Hematopoietic multipotent progenitor cell treated with erythropoietin and hydrocortisone succinate and interleukin-3 and kit ligand, for 4 days (in vitro differentiated cells): ENCODE measurements at regions not wholly inside any gene's neighbourhood (a gene's known extent, or its start where the extent isn't known, plus 50 kb on each side); places are given as distances from the start of the nearest gene placed in this dataset.
A peak's percentile ranks its signal among the peaks of the same experiment; 100 is the strongest.
"Not testable (repeated sequence)": the region's sequence is repeated elsewhere in the genome, so short reads cannot be mapped to it uniquely, and the experiment has no call there.

Experiments
- DNase-seq: peaks from one replicate; pipeline ENCODE4 v3.0.0-alpha.2; 2015

GRCh38 chr15:38992506-38992905 is 427.9 kb upstream of the RASGRP1 start:
- DNase-seq = no peak

- no peak for DNase-seq
Observed at GRCh38 chr15:38992930-38993329, 428.3 kb upstream of the RASGRP1 start.

- DNase-seq = no peak
Observed at GRCh38 chr15:38994310-38994709, 429.7 kb upstream of the RASGRP1 start.

- DNase-seq = no peak
Observed at GRCh38 chr15:38996111-38996631, 431.6 kb upstream of the RASGRP1 start.

- DNase-seq = no peak
Observed at GRCh38 chr15:38997841-38998240, 433.2 kb upstream of the RASGRP1 start.

GRCh38 chr15:39000008-39000734 is 435.6 kb upstream of the RASGRP1 start:
- no peak for DNase-seq

GRCh38 chr15:39009740-39010139 is 445.1 kb upstream of the RASGRP1 start:
- DNase-seq = no peak

GRCh38 chr15:39011066-39011465 is 446.5 kb upstream of the RASGRP1 start:
- DNase-seq = not testable (repeated sequence)

GRCh38 chr15:39013262-39013661 is 448.6 kb upstream of the RASGRP1 start:
- no peak for DNase-seq

- DNase-seq = no peak
Observed at GRCh38 chr15:39014682-39015081, 450.1 kb upstream of the RASGRP1 start.

- DNase-seq = no peak
Observed at GRCh38 chr15:39016706-39017105, 452.1 kb upstream of the RASGRP1 start.

- DNase-seq = no peak
Observed at GRCh38 chr15:39018966-39019365, 454.4 kb upstream of the RASGRP1 start.

GRCh38 chr15:39021341-39021740 is 456.7 kb upstream of the RASGRP1 start:
- DNase-seq = no peak

- DNase-seq = no peak
Observed at GRCh38 chr15:39022532-39023305, 458.1 kb upstream of the RASGRP1 start.

- DNase-seq = no peak
Observed at GRCh38 chr15:39025321-39025720, 460.7 kb upstream of the RASGRP1 start.

- DNase-seq = peak; percentile 16
Observed at GRCh38 chr15:39025881-39026280, 461.3 kb upstream of the RASGRP1 start.

- DNase-seq = no peak
Observed at GRCh38 chr15:39028069-39028468, 463.5 kb upstream of the RASGRP1 start.

- DNase-seq = no peak
Observed at GRCh38 chr15:39029741-39030140, 465.1 kb upstream of the RASGRP1 start.

GRCh38 chr15:39030291-39031070 is 465.9 kb upstream of the RASGRP1 start:
- DNase-seq = no peak

GRCh38 chr15:39031596-39031995 is 467.0 kb upstream of the RASGRP1 start:
- DNase-seq = no peak

GRCh38 chr15:39034816-39035215 is 470.2 kb upstream of the RASGRP1 start:
- DNase-seq = no peak

GRCh38 chr15:39037611-39038010 is 473.0 kb upstream of the RASGRP1 start:
- DNase-seq = not testable (repeated sequence)

- no peak for DNase-seq
Observed at GRCh38 chr15:39040861-39041260, 476.2 kb upstream of the RASGRP1 start.
